Skin of body (tissue), 1 donor: ENCODE measurements at regions not wholly inside any gene's neighbourhood (a gene's known extent, or its start where the extent isn't known, plus 50 kb on each side); places are given as distances from the start of the nearest gene placed in this dataset.
"Not testable (repeated sequence)": the region's sequence is repeated elsewhere in the genome, so short reads cannot be mapped to it uniquely, and the experiment has no call there.

Source experiments
- DNase-seq: peaks from one replicate; lab custom pipeline; 2025; lab: John Stamatoyannopoulos, UW

- no peak for DNase-seq
These were observed 353.4 kb upstream of the ADGRL3 start for GRCh38 chr4:60846678-60847077.

- no peak for DNase-seq
These were observed 352.5 kb upstream of the ADGRL3 start for GRCh38 chr4:60847614-60848013.

GRCh38 chr4:60857130-60857753 is 342.9 kb upstream of the ADGRL3 start:
- no peak for DNase-seq

GRCh38 chr4:60863442-60863841 is 336.7 kb upstream of the ADGRL3 start:
- DNase-seq: no peak

GRCh38 chr4:60865273-60865672 is 334.9 kb upstream of the ADGRL3 start:
- peak; percentile 41 for DNase-seq

GRCh38 chr4:60868232-60868960 is 331.7 kb upstream of the ADGRL3 start:
- no peak for DNase-seq

- DNase-seq: no peak
These were observed 320.9 kb upstream of the ADGRL3 start for GRCh38 chr4:60879135-60879701.

GRCh38 chr4:60884587-60884986 is 315.5 kb upstream of the ADGRL3 start:
- DNase-seq: peak; percentile 58

- peak; percentile 11 for DNase-seq
These were observed 315.1 kb upstream of the ADGRL3 start for GRCh38 chr4:60885011-60885410.

- no peak for DNase-seq
These were observed 309.4 kb upstream of the ADGRL3 start for GRCh38 chr4:60890743-60891142.

- DNase-seq: no peak
These were observed 308.2 kb upstream of the ADGRL3 start for GRCh38 chr4:60891947-60892346.

- no peak for DNase-seq
These were observed 302.7 kb upstream of the ADGRL3 start for GRCh38 chr4:60897415-60897814.

- DNase-seq: no peak
These were observed 295.0 kb upstream of the ADGRL3 start for GRCh38 chr4:60905162-60905561.

GRCh38 chr4:60911127-60911526 is 289.0 kb upstream of the ADGRL3 start:
- DNase-seq: no peak

- DNase-seq: peak; percentile 93
These were observed 287.1 kb upstream of the ADGRL3 start for GRCh38 chr4:60913002-60913401.

- DNase-seq: no peak
These were observed 286.5 kb upstream of the ADGRL3 start for GRCh38 chr4:60913671-60914070.

- not testable (repeated sequence) for DNase-seq
These were observed 278.4 kb upstream of the ADGRL3 start for GRCh38 chr4:60921735-60922134.

- DNase-seq: no peak
These were observed 277.1 kb upstream of the ADGRL3 start for GRCh38 chr4:60923075-60923474.

GRCh38 chr4:60926624-60927023 is 273.5 kb upstream of the ADGRL3 start:
- no peak for DNase-seq

- DNase-seq: no peak
These were observed 269.3 kb upstream of the ADGRL3 start for GRCh38 chr4:60930866-60931265.

- DNase-seq: no peak
These were observed 265.4 kb upstream of the ADGRL3 start for GRCh38 chr4:60934566-60935295.

GRCh38 chr4:60938181-60938580 is 261.9 kb upstream of the ADGRL3 start:
- no peak for DNase-seq
